ENCODE measurements at regions not wholly inside any gene's neighbourhood (a gene's known extent, or its start where the extent isn't known, plus 50 kb on each side); places are given as distances from the start of the nearest gene placed in this dataset.

GRCh38 chr10:125259651-125260050, 99.3 kb upstream of the CTBP2 start:
- no peaks in the 10 kb centered on the region for H3K9me3 ChIP-seq
- H3K27me3 ChIP-seq = peaks cover 0 to 3% (median 0%) of the 10 kb centered on the region in 9 donors
- no peak for DNase-seq
- no peak for TF ChIP-seq CTCF (IDR thresholded peaks at IDR 0.05)
- no peak for TF ChIP-seq POLR2A (IDR thresholded peaks at IDR 0.05)
- no peaks in the 10 kb centered on the region for H3K36me3 ChIP-seq
- no peak overlapping the region for H3K27ac ChIP-seq
- no peak for ATAC-seq
- intact Hi-C loops (cut with DNase I) = no loop called here
- no peaks in the 10 kb centered on the region for H3K4me1 ChIP-seq
- no peak overlapping the region for H3K4me3 ChIP-seq
- WGBS, 4 donors = 79 to 97% (median 84%) methylated on average over 4 of the region's 4 CpGs

GRCh38 chr10:125258676-125259075, 98.3 kb upstream of the CTBP2 start:
- DNase-seq (no peak), ATAC-seq (no peak)
- Histone ChIP-seq H3K27me3 (no peaks in the 10 kb centered on the region), H3K9me3 (no peaks in the 10 kb centered on the region), H3K4me1 (no peaks in the 10 kb centered on the region), H3K4me3 (no peak overlapping the region), H3K36me3 (no peaks in the 10 kb centered on the region), H3K27ac (no peak overlapping the region)
- TF ChIP-seq POLR2A (IDR thresholded peaks at IDR 0.05) = no peak
- no peak for TF ChIP-seq CTCF (IDR thresholded peaks at IDR 0.05)
- intact Hi-C loops (cut with DNase I) = no loop called here
- 80 to 87% (median 87%) methylated on average over 2 of the region's 2 CpGs for WGBS, 4 donors

- ATAC-seq (no peak), DNase-seq (no peak)
- Histone ChIP-seq H3K36me3 (no peaks in the 10 kb centered on the region), H3K9me3 (no peaks in the 10 kb centered on the region), H3K27me3 (no peaks in the 10 kb centered on the region), H3K27ac (no peak overlapping the region), H3K4me3 (no peak overlapping the region), H3K4me1 (no peaks in the 10 kb centered on the region)
- WGBS, 4 donors = 73 to 82% (median 74%) methylated on average over 12 of the region's 12 CpGs
- intact Hi-C loops (cut with DNase I) = loop anchor here in 1 of 10 donors (1.0 kb wide), 1 partner anchor 18 kb away; no protein-coding TSS in a partner anchor
- TF ChIP-seq CTCF (IDR thresholded peaks at IDR 0.05) = no peak
- no peak for TF ChIP-seq POLR2A (IDR thresholded peaks at IDR 0.05)
Measured at GRCh38 chr10:125257521-125258108, 97.3 kb upstream of the CTBP2 start.

GRCh38 chr10:125256026-125256425, 95.7 kb upstream of the CTBP2 start:
- Histone ChIP-seq H3K4me1 (no peaks in the 10 kb centered on the region), H3K27ac (no peak overlapping the region), H3K27me3 (no peaks in the 10 kb centered on the region), H3K36me3 (no peaks in the 10 kb centered on the region), H3K9me3 (peaks cover 0 to 12% (median 0%) of the 10 kb centered on the region in 12 donors), H3K4me3 (no peak overlapping the region)
- DNase-seq (no peak), ATAC-seq (no peak)
- WGBS, 4 donors = 61 to 80% (median 64%) methylated on average over 4 of the region's 4 CpGs
- TF ChIP-seq CTCF (IDR thresholded peaks at IDR 0.05) (no peak), POLR2A (IDR thresholded peaks at IDR 0.05) (no peak)
- intact Hi-C loops (cut with DNase I) = no loop called here
